ENCODE measurements at regions not wholly inside any gene's neighbourhood (a gene's known extent, or its start where the extent isn't known, plus 50 kb on each side); places are given as distances from the start of the nearest gene placed in this dataset.

- TF ChIP-seq, protein P1, sequence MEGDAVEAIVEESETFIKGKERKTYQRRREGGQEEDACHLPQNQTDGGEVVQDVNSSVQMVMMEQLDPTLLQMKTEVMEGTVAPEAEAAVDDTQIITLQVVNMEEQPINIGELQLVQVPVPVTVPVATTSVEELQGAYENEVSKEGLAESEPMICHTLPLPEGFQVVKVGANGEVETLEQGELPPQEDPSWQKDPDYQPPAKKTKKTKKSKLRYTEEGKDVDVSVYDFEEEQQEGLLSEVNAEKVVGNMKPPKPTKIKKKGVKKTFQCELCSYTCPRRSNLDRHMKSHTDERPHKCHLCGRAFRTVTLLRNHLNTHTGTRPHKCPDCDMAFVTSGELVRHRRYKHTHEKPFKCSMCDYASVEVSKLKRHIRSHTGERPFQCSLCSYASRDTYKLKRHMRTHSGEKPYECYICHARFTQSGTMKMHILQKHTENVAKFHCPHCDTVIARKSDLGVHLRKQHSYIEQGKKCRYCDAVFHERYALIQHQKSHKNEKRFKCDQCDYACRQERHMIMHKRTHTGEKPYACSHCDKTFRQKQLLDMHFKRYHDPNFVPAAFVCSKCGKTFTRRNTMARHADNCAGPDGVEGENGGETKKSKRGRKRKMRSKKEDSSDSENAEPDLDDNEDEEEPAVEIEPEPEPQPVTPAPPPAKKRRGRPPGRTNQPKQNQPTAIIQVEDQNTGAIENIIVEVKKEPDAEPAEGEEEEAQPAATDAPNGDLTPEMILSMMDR (conservative IDR thresholded peaks at IDR 0.05 in 1 of 2, IDR thresholded peaks at IDR 0.05 in 1 of 2; ENCODE audit: low read depth in 1 of 2, low read length in 2 of 2), result no peak
- TF ChIP-seq EZH2 (IDR thresholded peaks at IDR 0.05; ENCODE audit: low read length, missing control alignments), result no peak
Measured at GRCh38 chr4:126012691-126013290, 698.0 kb downstream of the FAT4 start.

All from fibroblast of lung (primary cell).